Astrocyte (in vitro differentiated cells and primary cell): ENCODE measurements at regions not wholly inside any gene's neighbourhood (a gene's known extent, or its start where the extent isn't known, plus 50 kb on each side); places are given as distances from the start of the nearest gene placed in this dataset.
"Not testable (repeated sequence)": the region's sequence is repeated elsewhere in the genome, so short reads cannot be mapped to it uniquely, and the experiment has no call there.

Experiments used
- DNase-seq: peaks from one replicate; pipeline ENCODE4 v3.0.0-alpha.2; 2010; ENCODE audit warnings: low read depth
- FAIRE-seq: peaks from 2 replicates; lab custom pipeline; 2011; peaks lifted over from hg19 to GRCh38; lab: Jason Lieb, UNC
- H2AFZ ChIP-seq: 2 replicates; pipeline ENCODE4 v1.6.0; 2012; ENCODE audit warnings: low read depth, low read length, inconsistent platforms
- H3K27ac ChIP-seq: 2 replicates; pipeline ENCODE4 v1.5.1; 2011; ENCODE audit warnings: low read depth, low read length, inconsistent platforms
- H3K27me3 ChIP-seq: 2 replicates; pipeline ENCODE4 v1.6.0; 2011; ENCODE audit warnings: low read length, inconsistent platforms; ENCODE audit not compliant: insufficient read depth
- H3K36me3 ChIP-seq: 2 replicates; pipeline ENCODE4 v1.5.1; 2011; ENCODE audit warnings: low read length, inconsistent platforms; ENCODE audit not compliant: insufficient read depth
- H3K4me1 ChIP-seq: 2 replicates; pipeline ENCODE4 v1.5.1; 2011; ENCODE audit warnings: low read length, inconsistent platforms; ENCODE audit not compliant: insufficient read depth
- H3K4me2 ChIP-seq: 2 replicates; pipeline ENCODE4 v1.6.0; 2012; ENCODE audit warnings: low read length, inconsistent platforms
- H3K4me3 ChIP-seq: 2 replicates; pipeline ENCODE4 v1.5.1; 2011; ENCODE audit warnings: low read depth, mild to moderate bottlenecking, low read length, inconsistent platforms; ENCODE audit not compliant: insufficient read depth
- H3K79me2 ChIP-seq: 2 replicates; pipeline ENCODE4 v1.6.0; 2012; ENCODE audit warnings: mild to moderate bottlenecking, low read length, inconsistent platforms; ENCODE audit not compliant: insufficient read depth
- H3K9ac ChIP-seq: 2 replicates; pipeline ENCODE4 v1.6.0; 2012; ENCODE audit warnings: mild to moderate bottlenecking, low read length, inconsistent platforms
- H3K9me3 ChIP-seq: 2 replicates; pipeline ENCODE4 v1.5.1; 2012; ENCODE audit warnings: low read depth, mild to moderate bottlenecking, low read length, inconsistent platforms; ENCODE audit not compliant: insufficient read depth
- H4K20me1 ChIP-seq: 2 replicates; pipeline ENCODE4 v1.6.0; 2012; ENCODE audit warnings: low read length, inconsistent platforms; ENCODE audit not compliant: insufficient read depth
- H3K27ac Mint-ChIP-seq: one replicate; pipeline ENCODE4 v1.8.0; 2021; ENCODE audit warnings: mild to moderate bottlenecking, mixed read lengths; ENCODE audit not compliant: unreplicated experiment
- H3K27me3 Mint-ChIP-seq: one replicate; pipeline ENCODE4 v1.8.0; 2021; ENCODE audit warnings: low read depth, mixed read lengths; ENCODE audit not compliant: unreplicated experiment
- H3K36me3 Mint-ChIP-seq: one replicate; pipeline ENCODE4 v1.8.0; 2021; ENCODE audit warnings: low read depth, mixed read lengths; ENCODE audit not compliant: unreplicated experiment
- H3K4me1 Mint-ChIP-seq: one replicate; pipeline ENCODE4 v1.8.0; 2021; ENCODE audit warnings: low read depth, mixed read lengths; ENCODE audit not compliant: unreplicated experiment
- H3K4me3 Mint-ChIP-seq: one replicate; pipeline ENCODE4 v1.8.0; 2021; ENCODE audit warnings: mild to moderate bottlenecking, moderate library complexity, mixed read lengths; ENCODE audit not compliant: unreplicated experiment
- H3K9me3 Mint-ChIP-seq: one replicate; pipeline ENCODE4 v1.8.0; 2021; ENCODE audit warnings: mild to moderate bottlenecking, mixed read lengths; ENCODE audit not compliant: unreplicated experiment
- EZH2 ChIP-seq: IDR thresholded peaks from 2 replicates; pipeline ENCODE4 v1.6.1; 2012; ENCODE audit warnings: mild to moderate bottlenecking, low read length, inconsistent platforms; ENCODE audit not compliant: insufficient read depth
- TF ChIP-seq, protein P1 (sequence below): IDR thresholded peaks from 2 replicates; pipeline ENCODE4 v1.5.1; 2011; ENCODE audit warnings: low read depth, mild to moderate bottlenecking, inconsistent platforms, low read length, moderate library complexity; ENCODE audit not compliant: insufficient read depth

DNA sequence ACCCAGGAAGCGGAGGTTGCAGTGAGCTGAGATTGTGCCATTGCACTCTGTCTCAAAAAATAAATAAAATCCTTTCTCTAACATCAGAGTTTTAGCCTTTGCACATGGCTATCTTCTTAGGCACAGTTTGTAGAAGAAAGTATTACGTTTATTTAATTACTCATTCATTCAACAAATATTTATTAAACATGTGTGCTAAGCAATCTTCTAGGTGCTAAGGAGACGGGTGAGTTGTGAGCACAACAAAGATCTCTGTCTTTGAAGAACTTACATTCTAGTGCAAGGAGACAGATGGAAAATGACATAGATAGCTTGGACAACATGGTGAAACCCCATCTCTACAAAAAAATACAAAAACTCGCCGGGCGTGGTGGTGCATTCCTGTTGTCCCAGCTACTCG is 122.3 kb upstream of the MYO10 start:
- H3K9me3 Mint-ChIP-seq, result no peaks in the 10 kb centered on the region
- Histone ChIP-seq H2AFZ (no peak overlapping the region), H3K4me1 (peaks cover 5% of the 10 kb centered on the region), H3K4me2 (no peak overlapping the region), H3K9ac (no peak overlapping the region), H3K9me3 (no peaks in the 10 kb centered on the region), H3K4me3 (no peak overlapping the region), H3K36me3 (no peaks in the 10 kb centered on the region), H4K20me1 (no peaks in the 10 kb centered on the region), H3K79me2 (no peaks in the 10 kb centered on the region), H3K27ac (no peak overlapping the region), H3K27me3 (no peaks in the 10 kb centered on the region)
- no peak overlapping the region for H3K4me3 Mint-ChIP-seq
- H3K27ac Mint-ChIP-seq, result no peak overlapping the region
- FAIRE-seq (no peak), DNase-seq (no peak)
- peaks cover 9% of the 10 kb centered on the region for H3K4me1 Mint-ChIP-seq
- H3K36me3 Mint-ChIP-seq, result no peaks in the 10 kb centered on the region
- TF ChIP-seq, protein P1, sequence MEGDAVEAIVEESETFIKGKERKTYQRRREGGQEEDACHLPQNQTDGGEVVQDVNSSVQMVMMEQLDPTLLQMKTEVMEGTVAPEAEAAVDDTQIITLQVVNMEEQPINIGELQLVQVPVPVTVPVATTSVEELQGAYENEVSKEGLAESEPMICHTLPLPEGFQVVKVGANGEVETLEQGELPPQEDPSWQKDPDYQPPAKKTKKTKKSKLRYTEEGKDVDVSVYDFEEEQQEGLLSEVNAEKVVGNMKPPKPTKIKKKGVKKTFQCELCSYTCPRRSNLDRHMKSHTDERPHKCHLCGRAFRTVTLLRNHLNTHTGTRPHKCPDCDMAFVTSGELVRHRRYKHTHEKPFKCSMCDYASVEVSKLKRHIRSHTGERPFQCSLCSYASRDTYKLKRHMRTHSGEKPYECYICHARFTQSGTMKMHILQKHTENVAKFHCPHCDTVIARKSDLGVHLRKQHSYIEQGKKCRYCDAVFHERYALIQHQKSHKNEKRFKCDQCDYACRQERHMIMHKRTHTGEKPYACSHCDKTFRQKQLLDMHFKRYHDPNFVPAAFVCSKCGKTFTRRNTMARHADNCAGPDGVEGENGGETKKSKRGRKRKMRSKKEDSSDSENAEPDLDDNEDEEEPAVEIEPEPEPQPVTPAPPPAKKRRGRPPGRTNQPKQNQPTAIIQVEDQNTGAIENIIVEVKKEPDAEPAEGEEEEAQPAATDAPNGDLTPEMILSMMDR, result no peak
- no peak for TF ChIP-seq EZH2
- peaks cover 6% of the 10 kb centered on the region for H3K27me3 Mint-ChIP-seq

DNA sequence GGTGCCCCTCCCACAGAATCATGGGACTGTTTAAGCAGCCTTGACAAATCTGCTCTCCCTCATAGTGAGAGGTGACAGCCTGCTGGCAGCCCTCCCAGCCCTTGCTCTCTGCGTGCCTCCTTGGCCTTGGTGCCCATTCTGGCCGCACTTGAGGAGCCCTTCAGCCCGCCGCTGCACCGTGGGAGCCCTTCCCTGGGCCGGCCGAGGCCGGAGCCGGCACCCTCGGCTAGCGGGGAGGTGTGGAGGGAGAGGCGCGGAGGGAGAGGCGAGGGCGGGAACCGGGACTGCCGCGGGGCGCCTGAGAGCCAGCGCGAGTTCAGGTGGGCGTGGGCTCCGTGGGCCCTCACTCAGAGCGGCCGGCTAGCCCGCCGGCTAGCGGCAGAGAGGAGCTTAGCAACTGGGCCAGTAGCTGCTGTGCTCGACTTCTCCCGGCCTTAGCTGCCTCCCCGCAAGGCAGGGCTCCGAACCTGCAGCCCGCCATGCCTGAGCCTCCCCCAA is 125.9 kb upstream of the MYO10 start:
- Histone ChIP-seq H3K4me2 (no peak overlapping the region), H3K4me3 (no peak overlapping the region), H3K79me2 (no peaks in the 10 kb centered on the region), H3K4me1 (peaks cover 5% of the 10 kb centered on the region), H3K27ac (no peak overlapping the region), H3K9ac (no peak overlapping the region), H3K36me3 (no peaks in the 10 kb centered on the region), H2AFZ (no peak overlapping the region), H3K27me3 (no peaks in the 10 kb centered on the region), H3K9me3 (no peaks in the 10 kb centered on the region), H4K20me1 (no peaks in the 10 kb centered on the region)
- H3K27ac Mint-ChIP-seq, result no peak overlapping the region
- H3K9me3 Mint-ChIP-seq, result no peaks in the 10 kb centered on the region
- H3K36me3 Mint-ChIP-seq, result no peaks in the 10 kb centered on the region
- no peak overlapping the region for H3K4me3 Mint-ChIP-seq
- peaks cover 6% of the 10 kb centered on the region for H3K27me3 Mint-ChIP-seq
- DNase-seq, result no peak
- no peaks in the 10 kb centered on the region for H3K4me1 Mint-ChIP-seq
- no peak for FAIRE-seq
- TF ChIP-seq, protein P1, result no peak
- no peak for TF ChIP-seq EZH2

DNA sequence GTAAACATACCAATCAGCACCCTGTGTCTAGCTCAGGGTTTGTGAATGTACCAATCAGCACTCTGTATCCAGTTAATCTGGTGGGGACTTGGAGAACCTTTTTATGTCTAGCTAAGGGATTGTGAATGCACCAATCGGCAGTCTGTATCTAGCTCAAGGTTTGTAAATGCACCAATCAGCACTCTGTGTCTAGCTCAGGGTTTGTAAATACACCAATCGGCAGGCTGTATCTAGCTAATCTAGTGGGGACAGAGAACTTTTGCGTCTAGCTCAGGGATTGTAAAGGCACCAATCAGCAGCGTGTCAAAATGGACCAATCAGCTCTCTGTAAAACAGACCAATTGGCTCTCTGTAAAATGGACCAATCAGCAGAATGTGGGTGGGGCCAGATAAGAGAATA is 126.7 kb upstream of the MYO10 start:
- H3K27ac ChIP-seq, H3K27me3 Mint-ChIP-seq, H4K20me1 ChIP-seq, DNase-seq, H3K9ac ChIP-seq, H3K4me3 ChIP-seq, H3K9me3 ChIP-seq, H3K9me3 Mint-ChIP-seq, H3K79me2 ChIP-seq, FAIRE-seq, H3K36me3 ChIP-seq, H3K27me3 ChIP-seq, H3K4me3 Mint-ChIP-seq, H3K27ac Mint-ChIP-seq, H3K4me1 Mint-ChIP-seq, H3K4me1 ChIP-seq, H2AFZ ChIP-seq, H3K36me3 Mint-ChIP-seq, H3K4me2 ChIP-seq: not testable (repeated sequence)
